SK-N-SH (cell line): ENCODE measurements at regions not wholly inside any gene's neighbourhood (a gene's known extent, or its start where the extent isn't known, plus 50 kb on each side); places are given as distances from the start of the nearest gene placed in this dataset.

ENCODE experiments used
- CTCF ChIA-PET: fragments of 300-600, 350-600 bp; formaldehyde crosslinking; extraction: SDS; loops from one replicate; lab custom pipeline; 2021; lab: Yijun Ruan, JAX
- POLR2A ChIA-PET: fragments of 350-600 bp; sonication (Branson Sonifier 250); formaldehyde crosslinking; extraction: SDS; loops from one replicate; lab custom pipeline; 2020; ENCODE audit warnings: antibody characterized with exemption, inconsistent platforms; lab: Yijun Ruan, JAX
- DNase-seq: peaks from one replicate; pipeline ENCODE4 v3.0.0; 2012
- H2AFZ ChIP-seq: fragments of 200-600 bp; sonication (generic); 2 replicates; pipeline ENCODE4 v1.8.1; 2016; ENCODE audit warnings: antibody characterized with exemption, mild to moderate bottlenecking, low read depth
- H3F3A ChIP-seq: fragments of 200-600 bp; sonication (generic); replicated peaks from 2 replicates; pipeline ENCODE3; 2016; ENCODE audit warnings: antibody characterized with exemption, mild to moderate bottlenecking; ENCODE audit not compliant: insufficient read depth
- H3K27ac ChIP-seq, 2 experiments: fragments of 200-500 bp in 1 of 2; fragments of 200-600 bp in 1 of 2; sonication (Bioruptor generic) in 1 of 2; sonication (generic), shearing (Covaris generic) in 1 of 2; 2 replicates each; pipeline versions ENCODE4 v1.5.1 to v1.6.1; 2014 to 2016; ENCODE audit warnings: low read depth in 2 of 2, inconsistent platforms in 1 of 2, low read length in 1 of 2, mild to moderate bottlenecking in 1 of 2, mixed read lengths in 1 of 2
- H3K27me3 ChIP-seq: fragments of 200-600 bp; sonication (generic), shearing (Covaris generic); 2 replicates; pipeline ENCODE4 v1.6.1; 2016; ENCODE audit warnings: mixed run types; ENCODE audit not compliant: insufficient read depth
- H3K36me3 ChIP-seq, 2 experiments: fragments of 200-500 bp in 1 of 2; fragments of 200-600 bp in 1 of 2; sonication (Bioruptor generic) in 1 of 2; sonication (generic) in 1 of 2; replicated peaks in 1 of 2; 2 replicates each; pipeline versions ENCODE3 to v1.5.1; 2014 to 2016; ENCODE audit warnings: low read length in 1 of 2, mild to moderate bottlenecking in 1 of 2; ENCODE audit not compliant: insufficient read depth in 2 of 2, control insufficient read depth in 1 of 2
- H3K4me1 ChIP-seq, 2 experiments: fragments of 200-500 bp in 1 of 2; fragments of 200-600 bp in 1 of 2; sonication (Bioruptor generic) in 1 of 2; sonication (generic), shearing (Covaris generic) in 1 of 2; 2 replicates each; pipeline versions ENCODE4 v1.5.1 to v1.6.1; 2014 to 2016; ENCODE audit warnings: low read depth in 1 of 2, low read length in 1 of 2, mixed run types in 1 of 2; ENCODE audit not compliant: insufficient read depth in 2 of 2, control insufficient read depth in 1 of 2
- H3K4me2 ChIP-seq: fragments of 200-600 bp; sonication (generic), shearing (Covaris generic); 2 replicates; pipeline ENCODE4 v1.6.1; 2017; ENCODE audit warnings: mixed run types
- H3K4me3 ChIP-seq, 2 experiments: fragments of 200-500 bp in 1 of 2; fragments of 200-600 bp in 1 of 2; sonication (Bioruptor generic) in 1 of 2; sonication (generic), shearing (Covaris generic) in 1 of 2; 2 replicates each; pipeline versions ENCODE4 v1.5.1 to v1.8.1; 2014 to 2016; ENCODE audit warnings: low read depth in 2 of 2, inconsistent platforms in 1 of 2, low read length in 1 of 2, mild to moderate bottlenecking in 1 of 2, mixed read lengths in 1 of 2, moderate library complexity in 1 of 2
- H3K79me2 ChIP-seq: fragments of 200-600 bp; sonication (generic); 2 replicates; pipeline ENCODE4 v1.8.1; 2017; ENCODE audit warnings: mild to moderate bottlenecking; ENCODE audit not compliant: insufficient read depth
- H3K9ac ChIP-seq: fragments of 200-600 bp; sonication (generic); 2 replicates; pipeline ENCODE4 v1.6.1; 2017; ENCODE audit warnings: mixed run types
- H3K9me2 ChIP-seq: fragments of 200-600 bp; sonication (generic); 2 replicates; pipeline ENCODE4 v1.6.1; 2017; ENCODE audit warnings: mixed run types
- H3K9me3 ChIP-seq: fragments of 200-600 bp; sonication (generic); 2 replicates; pipeline ENCODE4 v1.6.1; 2017; ENCODE audit warnings: mixed run types, mild to moderate bottlenecking, moderate library complexity
- H4K20me1 ChIP-seq: fragments of 200-600 bp; sonication (generic); 2 replicates; pipeline ENCODE4 v1.6.1; 2017; ENCODE audit warnings: mild to moderate bottlenecking, mixed run types; ENCODE audit not compliant: insufficient read depth
- ELF1 ChIP-seq: IDR thresholded peaks from 2 replicates; pipeline ENCODE4 v1.4.0; 2012
- EP300 ChIP-seq, 2 experiments: IDR thresholded peaks; 2 replicates each; pipeline versions ENCODE4 v1.4.0 to v1.6.1; 2012; ENCODE audit warnings: borderline replicate concordance in 1 of 2, low read depth in 1 of 2, low read length in 1 of 2
- EZH2phosphoT487 ChIP-seq: fragments of 200-600 bp; sonication (generic); IDR thresholded peaks from 2 replicates; pipeline ENCODE4 v1.6.1; 2017; ENCODE audit warnings: low read depth, mixed run types, mild to moderate bottlenecking, antibody characterized with exemption, moderate library complexity, borderline replicate concordance
- FOSL2 ChIP-seq: IDR thresholded peaks from 2 replicates; pipeline ENCODE4 v1.4.0; 2012; ENCODE audit warnings: low read depth, mild to moderate bottlenecking, moderate library complexity, borderline replicate concordance
- GABPA ChIP-seq: IDR thresholded peaks from 2 replicates; pipeline ENCODE4 v1.4.0; 2012; ENCODE audit warnings: low read depth, mild to moderate bottlenecking
- GATA2 ChIP-seq: sonication (generic); formaldehyde crosslinking; IDR thresholded peaks from 2 replicates; pipeline ENCODE4 v1.5.0; 2020; ENCODE audit warnings: mild to moderate bottlenecking, missing genetic modification reagents
- MXI1 ChIP-seq: IDR thresholded peaks from 2 replicates; pipeline ENCODE4 v1.6.1; 2012; ENCODE audit warnings: mild to moderate bottlenecking, low read depth, low read length, improper control_type of control experiment
- PBX3 ChIP-seq: IDR thresholded peaks from 2 replicates; pipeline ENCODE4; 2012
- RAD21 ChIP-seq: IDR thresholded peaks from 2 replicates; pipeline ENCODE4 v1.6.1; 2012; ENCODE audit warnings: mild to moderate bottlenecking, low read length
- RCOR1 ChIP-seq: fragments of 150-350 bp; IDR thresholded peaks from 2 replicates; pipeline ENCODE4 v1.6.1; 2017; ENCODE audit warnings: antibody characterized with exemption, low read length
- RXRA ChIP-seq: IDR thresholded peaks from 2 replicates; pipeline ENCODE4 v1.4.0; 2012; ENCODE audit warnings: low read depth, mild to moderate bottlenecking, borderline replicate concordance
- SIN3A ChIP-seq: IDR thresholded peaks from 2 replicates; pipeline ENCODE4 v1.6.1; 2012; ENCODE audit warnings: low read depth, mild to moderate bottlenecking, low read length, moderate library complexity, borderline replicate concordance
- WGBS: methylation state at CpG from one replicate; pipeline ENCODE4 v1.1.6; 2017; ENCODE audit warnings: low lambda C conversion rate; 5-methylcytosine and 5-hydroxymethylcytosine counted together

GRCh38 chr12:91516695-91517047, 334.1 kb upstream of the DCN start:
- CTCF ChIA-PET: interaction anchor here (1.4 kb wide), 2 partner anchors 9 to 134 kb away, joined by 3 to 6 read pairs; no protein-coding TSS in a partner anchor
- H4K20me1 ChIP-seq: no peaks in the 10 kb centered on the region
- H3K79me2 ChIP-seq: no peaks in the 10 kb centered on the region
- no peak overlapping the region for H3K4me3 ChIP-seq
- H3K9me2 ChIP-seq: no peaks in the 10 kb centered on the region
- H3K4me2 ChIP-seq: no peak overlapping the region
- no peak for DNase-seq
- H3K9ac ChIP-seq: no peak overlapping the region
- H3K36me3 ChIP-seq: no peaks in the 10 kb centered on the region
- H3K27ac ChIP-seq: no peak overlapping the region
- TF ChIP-seq EZH2phosphoT487: no peak
- TF ChIP-seq, all 33 proteins: peak for 0
- no peaks in the 10 kb centered on the region for H3F3A ChIP-seq
- H2AFZ ChIP-seq: no peak overlapping the region
- H3K27me3 ChIP-seq: no peaks in the 10 kb centered on the region
- no peaks in the 10 kb centered on the region for H3K9me3 ChIP-seq
- H3K4me1 ChIP-seq: no peaks in the 10 kb centered on the region
- POLR2A ChIA-PET: no interaction called here

DNA sequence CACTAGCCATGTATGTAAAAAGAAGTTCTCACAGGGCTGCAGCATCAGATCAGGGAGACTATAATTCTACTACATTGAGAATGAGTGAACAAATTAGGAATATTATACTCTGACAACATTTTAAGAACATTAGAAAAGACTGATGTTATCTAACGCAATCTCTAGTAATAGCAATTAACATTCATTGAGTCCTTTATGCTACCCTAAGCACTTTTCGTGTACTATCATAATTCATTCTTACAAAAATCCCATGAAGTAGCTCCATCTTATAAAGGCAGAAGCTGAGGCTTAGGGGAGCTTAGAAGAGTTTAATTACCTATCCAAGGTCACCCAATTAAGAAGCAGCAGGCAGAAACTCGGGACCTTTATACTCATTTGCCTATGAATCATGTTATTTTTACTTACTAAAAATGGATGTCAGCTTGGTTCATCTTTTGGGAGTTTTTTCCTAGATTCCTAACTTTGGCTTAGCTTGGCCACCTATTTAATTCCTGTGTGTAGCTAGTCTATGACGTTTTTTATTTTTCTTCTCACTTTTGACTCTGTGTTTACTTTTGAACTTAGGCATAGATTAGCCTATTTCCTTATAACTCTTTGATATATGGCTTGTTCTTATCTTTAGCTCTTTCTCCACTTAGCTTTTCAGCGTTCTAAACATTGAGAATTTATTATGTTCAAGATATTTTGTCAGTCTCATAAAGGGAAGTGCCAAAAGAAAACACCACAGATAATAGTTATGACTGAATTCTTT, 333.5 kb upstream of the DCN start:
- 25% methylated on average over 5 of the region's 5 CpGs for WGBS
- TF ChIP-seq RAD21 (no peak), RXRA (no peak), ELF1 (no peak), MXI1 (no peak), SIN3A (no peak), RCOR1 (no peak), PBX3 (no peak), EZH2phosphoT487 (no peak), FOSL2 (no peak), EP300 (IDR thresholded peaks at IDR 0.05; ENCODE audit: borderline replicate concordance in 1 of 2, low read depth in 1 of 2, low read length in 1 of 2) (no peak), GABPA (no peak), GATA2 (CRISPR knock-in tag) (no peak)

More for the DNA sequence above, 333.5 kb upstream of the DCN start:
- H3K79me2 ChIP-seq: no peaks in the 10 kb centered on the region
- ChIA-PET POLR2A (no interaction called here), CTCF (interaction anchor here (1.4 kb wide), 2 partner anchors 9 to 134 kb away, joined by 3 to 6 read pairs; no protein-coding TSS in a partner anchor)
- H3K27ac ChIP-seq: no peak overlapping the region
- DNase-seq: no peak
- no peaks in the 10 kb centered on the region for H3K27me3 ChIP-seq
- H3K4me2 ChIP-seq: no peak overlapping the region
- no peaks in the 10 kb centered on the region for H3K9me2 ChIP-seq
- H2AFZ ChIP-seq: no peak overlapping the region
- no peaks in the 10 kb centered on the region for H3F3A ChIP-seq
- no peaks in the 10 kb centered on the region for H4K20me1 ChIP-seq
- no peaks in the 10 kb centered on the region for H3K4me1 ChIP-seq
- H3K4me3 ChIP-seq: no peak overlapping the region
- H3K36me3 ChIP-seq: no peaks in the 10 kb centered on the region
- H3K9me3 ChIP-seq: no peaks in the 10 kb centered on the region
- no peak overlapping the region for H3K9ac ChIP-seq
